ENCODE measurements at regions not wholly inside any gene's neighbourhood (a gene's known extent, or its start where the extent isn't known, plus 50 kb on each side); places are given as distances from the start of the nearest gene placed in this dataset.
"Not testable (repeated sequence)": the region's sequence is repeated elsewhere in the genome, so short reads cannot be mapped to it uniquely, and the experiment has no call there.

DNA sequence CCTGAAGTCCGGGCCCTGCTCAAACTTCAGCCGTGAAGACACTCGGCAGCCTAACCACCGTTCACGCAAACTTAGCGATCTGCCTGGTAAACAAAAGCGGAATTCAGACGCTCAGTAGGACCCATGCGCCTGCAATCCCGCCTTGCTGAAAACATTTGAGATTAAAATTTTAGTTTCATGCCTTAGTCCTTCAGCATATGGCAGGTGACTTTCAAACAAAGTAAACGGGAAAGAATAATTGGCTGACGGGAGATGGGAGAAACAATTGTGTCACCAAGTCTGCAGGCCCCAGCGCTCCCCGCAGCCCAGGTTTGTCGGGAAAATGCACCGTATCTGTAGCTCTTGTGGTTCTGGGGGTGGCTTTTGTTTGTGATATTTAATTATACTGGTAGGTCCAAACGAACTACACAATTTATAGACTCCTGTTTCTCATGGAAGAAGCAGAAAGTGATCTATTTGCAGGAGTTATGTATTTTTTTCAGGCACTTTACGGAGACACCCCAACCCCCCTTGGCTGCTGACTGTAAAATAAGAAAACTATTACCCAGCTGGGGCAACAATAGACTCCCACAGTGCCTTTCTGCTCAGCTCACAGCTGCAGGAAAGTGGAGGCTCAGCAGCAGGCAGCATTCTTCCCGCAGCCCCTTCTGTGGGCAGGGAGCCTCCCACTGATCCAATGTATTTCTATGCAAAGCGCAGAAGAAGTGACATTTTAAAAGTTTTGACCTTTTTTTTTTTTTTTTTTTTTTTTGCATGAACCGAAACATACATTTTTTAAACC is 94.8 kb downstream of the SOX1 start:
- Histone ChIP-seq H3K27me3 (ENCODE audit: control insufficient read depth, insufficient read depth, low read length) (peaks cover 3% of the 10 kb centered on the region), H3K4me1 (ENCODE audit: control insufficient read depth, insufficient read depth, low read length) (no peaks in the 10 kb centered on the region), H3K36me3 (ENCODE audit: control insufficient read depth, insufficient read depth, low read length) (no peaks in the 10 kb centered on the region), H3K27ac (ENCODE audit: low read length) (no peak overlapping the region), H3K9me3 (replicated peaks; ENCODE audit: control insufficient read depth, low read depth, low read length) (peaks cover 2% of the 10 kb centered on the region), H3K4me3 (ENCODE audit: low read length) (no peak overlapping the region)
- DNase-seq = no peak
- WGBS (ENCODE audit: insufficient coverage) = 49% methylated on average over 12 of the region's 21 CpGs

DNA sequence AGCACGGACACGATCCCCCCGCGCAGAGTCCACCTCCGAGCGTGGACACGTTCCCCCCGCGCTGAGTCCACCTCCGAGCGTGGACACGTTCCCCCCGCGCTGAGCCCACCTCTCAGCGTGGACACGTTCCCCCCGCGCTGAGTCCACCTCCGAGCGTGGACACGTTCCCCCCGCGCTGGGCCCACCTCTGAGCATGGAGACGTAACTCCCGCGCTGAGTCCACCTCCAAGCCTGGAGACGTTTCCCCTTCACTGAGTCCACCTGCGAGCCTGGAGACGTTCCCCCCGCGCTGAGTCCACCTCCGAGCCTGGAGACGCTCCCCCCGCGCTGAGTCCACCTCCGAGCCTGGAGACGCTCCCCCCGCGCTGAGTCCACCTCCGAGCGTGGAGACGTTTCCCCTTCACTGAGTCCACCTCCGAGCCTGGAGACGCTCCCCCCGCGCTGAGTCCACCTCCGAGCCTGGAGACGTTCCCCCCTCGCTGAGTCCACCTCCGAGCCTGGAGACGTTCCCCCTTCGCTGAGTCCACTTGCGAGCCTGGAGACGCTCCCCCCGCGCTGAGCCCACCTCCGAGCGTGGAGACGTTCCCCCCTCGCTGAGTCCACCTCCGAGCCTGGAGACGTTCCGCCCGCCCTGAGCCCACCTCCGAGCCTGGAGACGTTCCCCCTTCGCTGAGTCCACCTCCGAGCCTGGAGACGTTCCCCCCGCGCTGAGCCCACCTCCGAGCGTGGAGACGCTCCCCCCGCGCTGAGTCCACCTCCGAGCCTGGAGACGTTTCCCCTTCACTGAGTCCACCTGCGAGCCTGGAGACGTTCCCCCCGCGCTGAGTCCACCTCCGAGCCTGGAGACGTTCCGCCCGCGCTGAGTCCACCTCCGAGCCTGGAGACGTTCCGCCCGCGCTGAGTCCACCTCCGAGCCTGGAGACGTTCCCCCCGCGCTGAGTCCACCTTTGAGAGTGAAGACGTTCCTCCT is 97.0 kb downstream of the SOX1 start:
- not testable (repeated sequence) for H3K27me3 ChIP-seq (ENCODE audit: control insufficient read depth, insufficient read depth, low read length); H3K4me3 ChIP-seq (ENCODE audit: low read length); H3K27ac ChIP-seq (ENCODE audit: low read length); H3K9me3 ChIP-seq (replicated peaks; ENCODE audit: control insufficient read depth, low read depth, low read length); H3K36me3 ChIP-seq (ENCODE audit: control insufficient read depth, insufficient read depth, low read length); DNase-seq; H3K4me1 ChIP-seq (ENCODE audit: control insufficient read depth, insufficient read depth, low read length)
- 93% methylated on average over 84 of the region's 97 CpGs for WGBS (ENCODE audit: insufficient coverage)

DNA sequence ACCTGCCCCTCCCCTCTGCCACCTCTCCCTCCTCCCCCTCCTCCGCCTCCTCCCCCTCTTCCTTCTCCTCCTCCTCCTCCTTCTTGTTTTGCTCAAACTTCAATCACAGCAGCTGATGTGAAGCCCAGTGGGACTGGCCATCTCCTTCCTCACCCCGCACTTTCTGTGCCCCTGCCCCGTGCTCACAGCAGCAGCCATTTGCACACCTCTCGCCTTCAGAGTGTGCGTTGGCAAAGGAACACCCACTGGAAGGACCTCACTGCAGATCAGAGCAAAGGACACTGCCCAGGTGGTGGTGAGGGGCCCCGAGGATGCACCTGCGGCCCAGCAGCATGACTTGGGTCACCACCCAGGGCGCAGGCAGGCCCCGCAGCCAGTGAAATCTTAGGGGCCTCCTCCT is 98.8 kb downstream of the SOX1 start:
- no peak overlapping the region for H3K4me3 ChIP-seq (ENCODE audit: low read length)
- WGBS (ENCODE audit: insufficient coverage) = 48% methylated on average over 7 of the region's 9 CpGs
- H3K27me3 ChIP-seq (ENCODE audit: control insufficient read depth, insufficient read depth, low read length) = peaks cover 4% of the 10 kb centered on the region
- DNase-seq = no peak
- no peaks in the 10 kb centered on the region for H3K4me1 ChIP-seq (ENCODE audit: control insufficient read depth, insufficient read depth, low read length)
- no peak overlapping the region for H3K27ac ChIP-seq (ENCODE audit: low read length)
- H3K9me3 ChIP-seq (replicated peaks; ENCODE audit: control insufficient read depth, low read depth, low read length) = no peaks in the 10 kb centered on the region
- H3K36me3 ChIP-seq (ENCODE audit: control insufficient read depth, insufficient read depth, low read length) = no peaks in the 10 kb centered on the region

DNA sequence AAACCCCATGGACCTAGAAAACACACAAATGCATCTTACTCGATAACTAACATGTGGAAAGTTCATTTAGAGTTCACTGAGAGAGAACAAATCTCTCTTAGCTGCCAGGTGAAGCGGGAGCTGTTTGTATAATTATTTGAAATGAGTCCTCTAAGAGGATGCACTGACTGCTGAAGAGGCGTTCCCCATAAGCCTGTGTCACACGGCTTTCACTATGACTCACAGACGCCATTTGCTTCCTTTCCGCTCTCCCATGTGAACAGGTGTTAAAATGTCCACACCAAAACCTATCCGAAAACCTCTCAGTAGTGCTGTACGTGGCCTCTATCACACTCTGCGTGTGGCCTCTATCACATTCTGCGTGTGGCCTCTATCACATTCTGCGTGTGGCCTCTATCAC is 101.8 kb downstream of the SOX1 start:
- DNase-seq = no peak
- Histone ChIP-seq H3K27ac (ENCODE audit: low read length) (no peak overlapping the region), H3K9me3 (replicated peaks; ENCODE audit: control insufficient read depth, low read depth, low read length) (no peaks in the 10 kb centered on the region), H3K4me1 (ENCODE audit: control insufficient read depth, insufficient read depth, low read length) (no peaks in the 10 kb centered on the region), H3K4me3 (ENCODE audit: low read length) (no peak overlapping the region), H3K36me3 (ENCODE audit: control insufficient read depth, insufficient read depth, low read length) (no peaks in the 10 kb centered on the region), H3K27me3 (ENCODE audit: control insufficient read depth, insufficient read depth, low read length) (peaks cover 15% of the 10 kb centered on the region)
- WGBS (ENCODE audit: insufficient coverage) = 69% methylated on average over 10 of the region's 11 CpGs

DNA sequence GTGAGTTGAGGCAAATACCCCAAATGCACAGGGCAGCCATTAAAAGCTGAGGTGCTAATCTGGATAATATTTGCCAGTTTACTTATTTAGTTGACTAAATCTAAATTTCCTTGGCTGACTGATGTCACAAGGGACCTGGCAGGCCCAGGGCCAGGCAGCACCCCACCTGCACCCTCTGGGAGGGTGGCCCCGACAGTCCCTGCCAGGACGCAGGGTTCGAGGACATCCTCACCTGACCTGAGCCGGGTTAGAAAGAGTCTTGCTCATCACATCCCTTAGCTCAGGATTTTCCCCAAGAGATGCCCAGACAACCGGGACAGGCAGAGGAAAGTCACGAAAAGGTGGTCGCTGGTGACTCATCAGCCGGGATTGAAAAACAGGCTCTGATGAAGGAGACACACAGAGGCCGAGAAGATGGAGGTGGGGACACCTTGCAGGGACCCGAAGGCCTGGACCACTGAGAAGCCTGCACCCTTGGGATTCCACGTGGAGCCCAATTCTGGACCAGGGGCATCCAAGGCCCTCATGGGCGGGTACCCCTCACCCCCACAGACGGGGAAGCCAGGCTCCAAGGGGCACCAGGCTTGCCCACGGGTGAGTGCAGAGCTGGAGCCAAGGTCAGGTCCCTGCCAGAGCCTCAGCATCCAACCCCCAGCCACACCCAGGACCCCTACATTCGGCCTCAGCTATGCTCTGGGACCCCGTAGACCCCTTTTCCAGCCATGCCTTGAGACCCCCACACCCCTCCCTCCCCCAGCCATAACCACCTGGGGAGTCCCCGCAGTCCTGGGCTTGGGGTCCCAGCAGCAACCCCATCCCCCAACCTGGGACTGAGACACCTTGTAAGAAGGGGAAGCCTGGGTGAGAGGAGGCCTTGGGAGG is 103.2 kb downstream of the SOX1 start:
- DNase-seq = no peak
- 79% methylated on average over 14 of the region's 17 CpGs for WGBS (ENCODE audit: insufficient coverage)
- Histone ChIP-seq H3K4me3 (ENCODE audit: low read length) (no peak overlapping the region), H3K27me3 (ENCODE audit: control insufficient read depth, insufficient read depth, low read length) (peaks cover 16% of the 10 kb centered on the region), H3K4me1 (ENCODE audit: control insufficient read depth, insufficient read depth, low read length) (no peaks in the 10 kb centered on the region), H3K36me3 (ENCODE audit: control insufficient read depth, insufficient read depth, low read length) (no peaks in the 10 kb centered on the region), H3K9me3 (replicated peaks; ENCODE audit: control insufficient read depth, low read depth, low read length) (peaks cover 3% of the 10 kb centered on the region), H3K27ac (ENCODE audit: low read length) (no peak overlapping the region)

DNA sequence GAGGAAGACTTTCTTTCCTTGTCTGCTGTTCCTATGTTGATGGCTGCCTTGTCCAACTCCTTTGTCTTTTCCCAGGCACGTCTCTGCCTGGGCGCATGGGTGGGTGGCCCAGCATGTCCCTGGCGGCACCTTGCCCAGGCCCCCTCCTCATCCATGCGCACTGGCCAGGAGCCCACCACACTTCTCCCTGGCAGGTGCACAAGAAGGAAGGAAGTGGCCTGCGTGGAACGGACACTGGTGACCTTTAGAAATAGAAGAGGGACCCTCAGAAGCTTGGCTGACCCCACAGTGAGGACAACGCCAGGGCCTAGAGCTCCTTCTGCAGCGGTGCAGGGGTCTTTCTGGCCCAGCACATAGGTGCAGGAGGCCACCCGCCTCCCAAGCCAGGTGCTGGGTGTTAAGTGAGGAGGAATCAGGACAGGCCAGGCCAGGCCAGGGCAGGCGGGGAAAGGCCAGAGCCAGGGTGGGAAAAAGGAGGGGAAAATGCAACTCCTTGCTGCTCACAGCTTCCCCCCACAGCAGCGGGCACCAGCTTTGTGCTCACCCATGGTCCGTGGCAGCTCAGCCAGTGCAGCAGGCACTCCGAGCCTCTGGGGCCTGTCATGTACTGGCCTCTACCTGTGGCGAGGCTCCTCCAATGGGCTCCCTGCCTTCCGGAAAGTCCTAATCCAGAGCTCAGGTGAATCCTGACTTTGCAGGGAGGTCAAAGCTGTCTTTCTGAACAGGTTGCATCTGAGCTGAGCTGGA is 104.0 kb downstream of the SOX1 start:
- Histone ChIP-seq H3K27me3 (ENCODE audit: control insufficient read depth, insufficient read depth, low read length) (peaks cover 16% of the 10 kb centered on the region), H3K4me1 (ENCODE audit: control insufficient read depth, insufficient read depth, low read length) (no peaks in the 10 kb centered on the region), H3K4me3 (ENCODE audit: low read length) (no peak overlapping the region), H3K9me3 (replicated peaks; ENCODE audit: control insufficient read depth, low read depth, low read length) (peaks cover 3% of the 10 kb centered on the region), H3K36me3 (ENCODE audit: control insufficient read depth, insufficient read depth, low read length) (no peaks in the 10 kb centered on the region), H3K27ac (ENCODE audit: low read length) (no peak overlapping the region)
- DNase-seq = no peak
- WGBS (ENCODE audit: insufficient coverage) = 79% methylated on average over 15 of the region's 15 CpGs

DNA sequence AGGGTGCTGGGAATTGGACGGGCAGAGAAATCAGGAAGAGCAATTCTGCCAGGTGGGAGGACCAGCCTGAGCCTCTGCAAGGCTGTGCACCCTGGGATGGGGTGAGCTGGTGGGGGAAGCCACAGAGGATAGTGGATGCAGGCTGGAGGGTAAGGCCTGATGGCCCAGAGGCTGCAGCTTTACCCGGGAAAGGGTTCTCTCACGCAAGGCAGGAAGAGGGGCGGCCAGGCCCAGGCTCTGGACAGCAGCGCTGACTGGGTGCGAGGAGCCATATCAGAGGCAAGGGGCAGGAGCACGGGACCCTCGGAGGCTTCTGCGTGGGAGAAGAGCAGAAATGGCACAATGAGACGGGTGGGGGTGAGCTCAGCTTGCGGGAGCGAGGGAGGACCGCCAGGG is 104.6 kb downstream of the SOX1 start:
- H3K36me3 ChIP-seq (ENCODE audit: control insufficient read depth, insufficient read depth, low read length) = no peaks in the 10 kb centered on the region
- H3K4me1 ChIP-seq (ENCODE audit: control insufficient read depth, insufficient read depth, low read length) = no peaks in the 10 kb centered on the region
- no peak overlapping the region for H3K4me3 ChIP-seq (ENCODE audit: low read length)
- WGBS (ENCODE audit: insufficient coverage) = 75% methylated on average over 13 of the region's 13 CpGs
- DNase-seq = no peak
- no peak overlapping the region for H3K27ac ChIP-seq (ENCODE audit: low read length)
- peaks cover 3% of the 10 kb centered on the region for H3K9me3 ChIP-seq (replicated peaks; ENCODE audit: control insufficient read depth, low read depth, low read length)
- H3K27me3 ChIP-seq (ENCODE audit: control insufficient read depth, insufficient read depth, low read length) = peaks cover 16% of the 10 kb centered on the region

DNA sequence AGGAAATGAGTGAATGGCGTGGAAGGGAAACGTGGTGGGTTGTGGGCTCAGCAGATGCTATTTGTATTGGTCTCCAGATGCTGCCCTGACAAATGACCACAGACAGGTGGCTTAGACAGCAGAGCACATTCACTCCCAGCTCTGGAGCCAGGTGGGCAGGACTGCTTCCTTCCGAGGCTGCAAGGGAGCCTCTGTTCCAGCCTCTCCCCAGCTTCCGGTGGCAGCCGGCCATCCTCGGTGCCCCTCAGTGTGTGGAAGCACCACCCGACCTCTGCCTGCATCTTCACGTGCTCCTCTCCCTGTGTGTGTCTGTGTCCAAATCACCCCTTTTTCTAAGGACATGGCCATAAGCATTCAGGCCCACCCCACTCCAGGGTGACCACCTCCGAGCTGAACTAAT is 105.1 kb downstream of the SOX1 start:
- Histone ChIP-seq H3K4me1 (ENCODE audit: control insufficient read depth, insufficient read depth, low read length) (peaks cover 4% of the 10 kb centered on the region), H3K27ac (ENCODE audit: low read length) (no peak overlapping the region), H3K36me3 (ENCODE audit: control insufficient read depth, insufficient read depth, low read length) (no peaks in the 10 kb centered on the region), H3K27me3 (ENCODE audit: control insufficient read depth, insufficient read depth, low read length) (peaks cover 16% of the 10 kb centered on the region), H3K9me3 (replicated peaks; ENCODE audit: control insufficient read depth, low read depth, low read length) (peaks cover 3% of the 10 kb centered on the region), H3K4me3 (ENCODE audit: low read length) (no peak overlapping the region)
- DNase-seq = no peak
- WGBS (ENCODE audit: insufficient coverage) = 42% methylated on average over 3 of the region's 9 CpGs

DNA sequence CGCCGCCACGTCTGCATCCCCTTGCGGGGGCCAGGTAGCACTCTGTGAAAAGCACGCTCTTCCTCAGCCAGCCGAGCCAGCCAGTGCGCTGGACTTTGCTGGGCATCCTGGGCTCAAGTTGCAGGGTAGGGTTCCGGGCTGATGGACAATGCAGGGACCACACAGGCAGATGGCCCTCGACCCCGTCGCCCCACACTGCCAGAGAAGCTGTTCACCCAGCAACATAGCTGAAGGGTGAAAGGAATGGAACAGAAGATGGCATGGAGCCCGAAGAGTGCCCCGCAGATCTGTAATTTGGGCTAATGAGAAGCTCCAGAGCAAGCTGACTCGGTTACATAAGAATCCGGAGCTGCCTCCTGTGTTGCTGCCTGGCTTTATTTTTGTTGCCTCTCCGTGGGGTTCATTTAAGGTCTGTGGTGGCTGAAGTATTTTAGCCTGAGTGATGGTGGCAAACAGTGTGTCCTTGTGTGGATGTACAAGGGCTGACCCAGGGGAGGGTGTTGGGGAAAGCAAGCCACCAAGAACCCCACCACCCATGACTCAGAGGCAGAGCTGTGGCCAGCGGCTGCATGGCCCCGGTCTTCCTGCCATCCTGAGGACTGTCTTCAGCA is 105.8 kb downstream of the SOX1 start:
- H3K4me1 ChIP-seq (ENCODE audit: control insufficient read depth, insufficient read depth, low read length) = peaks cover 10% of the 10 kb centered on the region
- H3K9me3 ChIP-seq (replicated peaks; ENCODE audit: control insufficient read depth, low read depth, low read length) = peaks cover 3% of the 10 kb centered on the region
- no peak overlapping the region for H3K27ac ChIP-seq (ENCODE audit: low read length)
- no peaks in the 10 kb centered on the region for H3K36me3 ChIP-seq (ENCODE audit: control insufficient read depth, insufficient read depth, low read length)
- no peak for DNase-seq
- WGBS (ENCODE audit: insufficient coverage) = 78% methylated on average over 17 of the region's 18 CpGs
- no peak overlapping the region for H3K4me3 ChIP-seq (ENCODE audit: low read length)
- peaks cover 16% of the 10 kb centered on the region for H3K27me3 ChIP-seq (ENCODE audit: control insufficient read depth, insufficient read depth, low read length)
